ENCODE measurements at regions not wholly inside any gene's neighbourhood (a gene's known extent, or its start where the extent isn't known, plus 50 kb on each side); places are given as distances from the start of the nearest gene placed in this dataset.

DNA sequence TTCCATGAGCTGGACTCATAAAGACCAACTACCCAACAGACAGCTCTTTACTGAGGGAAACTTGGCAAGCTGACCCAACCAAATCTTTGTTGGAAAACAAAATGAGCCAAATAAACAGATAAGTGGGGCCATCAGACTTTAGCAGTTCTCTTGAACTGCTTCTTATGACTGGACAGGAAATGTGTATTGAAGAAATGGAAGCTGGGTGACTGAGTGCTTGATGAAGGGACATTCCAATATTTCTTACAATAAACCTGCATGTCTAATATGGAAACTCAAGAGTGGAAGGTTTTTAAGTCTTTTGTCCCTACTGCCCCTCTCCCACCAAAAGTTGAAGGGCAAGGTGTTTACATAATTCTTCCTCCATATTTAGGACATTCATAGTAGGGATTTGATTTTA, 218.8 kb upstream of the NR4A3 start:
- no peaks in the 10 kb centered on the region for H3K9me3 ChIP-seq (ENCODE audit: control insufficient read depth, low read length)

DNA sequence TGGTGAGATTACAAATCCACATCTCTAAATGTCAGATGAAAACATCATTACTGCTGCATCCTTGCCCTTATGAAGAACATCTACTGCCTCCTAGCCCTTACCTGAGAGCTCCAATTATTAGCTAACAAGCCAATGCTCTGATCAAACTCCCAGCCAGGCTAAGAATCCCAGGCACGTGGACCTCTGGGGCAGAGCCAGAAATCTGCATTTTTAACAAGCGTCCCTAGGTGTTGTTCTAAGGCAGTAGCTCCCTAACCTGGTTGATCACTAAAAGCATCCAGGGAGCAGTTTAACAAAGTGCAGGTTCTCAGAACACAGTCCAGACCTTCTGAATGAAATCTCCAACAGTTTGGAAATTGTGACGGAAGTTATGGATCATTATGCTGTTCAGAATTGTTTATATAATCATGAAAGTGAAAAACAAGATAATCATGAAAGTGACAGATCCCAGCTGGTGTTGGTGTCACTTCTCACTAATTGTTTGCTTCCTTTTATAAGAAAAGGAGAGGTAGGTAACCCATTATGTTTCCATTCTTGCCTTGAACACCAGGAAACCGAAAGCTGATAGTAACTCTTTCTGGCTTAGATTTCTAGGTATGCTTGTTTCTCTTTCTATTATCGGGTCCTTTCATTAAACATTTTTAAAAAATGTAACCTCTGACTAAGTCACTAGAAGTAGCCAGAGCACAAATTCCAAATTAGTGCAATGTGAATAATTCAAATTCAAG, 216.5 kb upstream of the NR4A3 start:
- Histone ChIP-seq H3K4me3 (ENCODE audit: insufficient read depth, low read depth, low read length) (no peak overlapping the region), H3K27ac (ENCODE audit: insufficient read depth, low read depth, low read length, poor library complexity, severe bottlenecking) (no peak overlapping the region)
- 75 to 76% methylated on average over 5 of the region's 5 CpGs for WGBS, 2 experiments

More for the DNA sequence above, 218.8 kb upstream of the NR4A3 start:
- Histone ChIP-seq H3K27me3 (ENCODE audit: control insufficient read depth, insufficient read depth, low read length, poor library complexity, severe bottlenecking) (no peaks in the 10 kb centered on the region), H3K4me3 (ENCODE audit: insufficient read depth, low read depth, low read length) (no peak overlapping the region), H3K4me1 (ENCODE audit: control insufficient read depth, insufficient read depth, low read length) (no peaks in the 10 kb centered on the region), H3K36me3 (ENCODE audit: control insufficient read depth, insufficient read depth, low read length) (no peaks in the 10 kb centered on the region), H3K27ac (ENCODE audit: insufficient read depth, low read depth, low read length, poor library complexity, severe bottlenecking) (no peak overlapping the region)

DNA sequence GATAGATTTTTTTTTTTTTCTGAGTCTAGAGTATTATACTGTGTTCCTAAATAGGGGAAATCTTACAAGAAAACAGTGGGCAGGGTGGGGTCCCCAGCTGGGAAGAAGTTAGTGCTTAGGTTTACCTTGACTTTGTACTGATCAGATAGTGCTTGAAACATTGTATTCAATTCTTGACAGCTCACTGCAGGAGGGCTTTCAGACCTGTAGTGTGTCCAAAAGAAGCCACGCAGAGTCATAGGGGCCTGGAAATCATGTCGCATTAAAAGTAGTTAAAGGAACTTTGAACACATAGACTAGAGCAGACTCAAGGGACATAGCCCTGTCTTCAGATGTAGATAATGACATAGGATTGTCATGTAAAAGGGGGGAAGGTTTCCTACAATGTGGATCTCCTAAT, 215.4 kb upstream of the NR4A3 start:
- 74 to 81% methylated on average over 2 of the region's 2 CpGs for WGBS, 2 experiments
- H3K36me3 ChIP-seq (ENCODE audit: control insufficient read depth, insufficient read depth, low read length), result no peaks in the 10 kb centered on the region
- H3K4me1 ChIP-seq (ENCODE audit: control insufficient read depth, insufficient read depth, low read length), result peaks cover 6% of the 10 kb centered on the region
- no peaks in the 10 kb centered on the region for H3K27me3 ChIP-seq (ENCODE audit: control insufficient read depth, insufficient read depth, low read length, poor library complexity, severe bottlenecking)
- H3K9me3 ChIP-seq (ENCODE audit: control insufficient read depth, low read length), result no peaks in the 10 kb centered on the region
- H3K4me3 ChIP-seq (ENCODE audit: insufficient read depth, low read depth, low read length), result no peak overlapping the region
- H3K27ac ChIP-seq (ENCODE audit: insufficient read depth, low read depth, low read length, poor library complexity, severe bottlenecking), result no peak overlapping the region

More for the DNA sequence above, 216.5 kb upstream of the NR4A3 start:
- Histone ChIP-seq H3K4me1 (ENCODE audit: control insufficient read depth, insufficient read depth, low read length) (no peaks in the 10 kb centered on the region), H3K27me3 (ENCODE audit: control insufficient read depth, insufficient read depth, low read length, poor library complexity, severe bottlenecking) (no peaks in the 10 kb centered on the region), H3K9me3 (ENCODE audit: control insufficient read depth, low read length) (no peaks in the 10 kb centered on the region), H3K36me3 (ENCODE audit: control insufficient read depth, insufficient read depth, low read length) (no peaks in the 10 kb centered on the region)

DNA sequence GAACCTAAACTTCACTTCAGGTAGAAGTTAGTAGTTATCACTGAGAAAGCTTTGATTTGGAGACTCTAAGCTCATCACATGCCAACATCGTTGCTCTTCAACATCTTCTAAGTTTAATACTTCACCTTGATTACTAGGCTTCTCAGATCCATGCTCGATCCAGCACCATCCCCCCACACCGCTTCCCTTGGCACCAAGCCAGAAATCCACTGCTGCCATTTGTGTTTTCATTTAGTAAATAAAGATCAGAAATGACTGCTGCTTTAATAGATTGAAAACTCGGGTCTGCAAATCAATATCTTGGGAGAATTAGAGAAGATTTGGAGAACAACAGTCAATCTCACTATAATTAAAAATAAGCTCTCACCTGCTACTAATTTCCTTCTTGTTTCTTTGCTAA, 214.7 kb upstream of the NR4A3 start:
- no peaks in the 10 kb centered on the region for H3K27me3 ChIP-seq (ENCODE audit: control insufficient read depth, insufficient read depth, low read length, poor library complexity, severe bottlenecking)
- no peaks in the 10 kb centered on the region for H3K9me3 ChIP-seq (ENCODE audit: control insufficient read depth, low read length)
- peaks cover 6% of the 10 kb centered on the region for H3K4me1 ChIP-seq (ENCODE audit: control insufficient read depth, insufficient read depth, low read length)
- H3K36me3 ChIP-seq (ENCODE audit: control insufficient read depth, insufficient read depth, low read length), result no peaks in the 10 kb centered on the region
- H3K4me3 ChIP-seq (ENCODE audit: insufficient read depth, low read depth, low read length), result no peak overlapping the region
- H3K27ac ChIP-seq (ENCODE audit: insufficient read depth, low read depth, low read length, poor library complexity, severe bottlenecking), result no peak overlapping the region
- WGBS, 2 experiments, result 81 to 82% methylated on average over 3 to 4 of the region's 4 CpGs

DNA sequence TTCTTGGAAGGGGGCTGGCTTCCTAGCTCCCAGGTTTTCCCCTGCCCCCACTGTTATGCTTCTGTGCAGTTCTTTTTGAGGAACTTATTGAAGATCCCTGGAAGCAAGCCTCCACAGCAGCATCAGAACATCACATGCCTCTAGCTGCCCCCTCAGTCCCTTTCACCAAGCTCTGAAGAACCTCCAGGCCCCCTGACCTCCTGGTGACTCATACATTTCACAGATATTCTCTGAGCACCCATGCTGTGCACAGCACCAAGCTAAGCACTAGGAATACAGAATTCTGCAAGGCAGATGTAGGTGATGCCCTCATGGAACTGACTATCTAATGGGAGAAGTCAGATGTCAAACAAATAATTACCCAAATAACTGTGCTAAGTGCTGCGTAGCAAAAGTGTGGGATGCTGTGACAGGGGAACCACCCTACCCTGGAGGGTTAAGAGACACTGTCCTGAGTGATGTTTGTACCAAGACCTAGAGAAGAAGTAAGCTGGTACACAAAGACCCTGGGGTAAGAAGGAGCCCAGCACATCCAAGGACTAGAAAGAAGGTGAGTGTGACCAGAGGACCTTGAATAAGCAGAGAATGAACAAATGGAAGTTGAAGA, 213.7 kb upstream of the NR4A3 start:
- H3K4me1 ChIP-seq (ENCODE audit: control insufficient read depth, insufficient read depth, low read length), result peaks cover 6% of the 10 kb centered on the region
- no peaks in the 10 kb centered on the region for H3K27me3 ChIP-seq (ENCODE audit: control insufficient read depth, insufficient read depth, low read length, poor library complexity, severe bottlenecking)
- H3K9me3 ChIP-seq (ENCODE audit: control insufficient read depth, low read length), result no peaks in the 10 kb centered on the region
- H3K36me3 ChIP-seq (ENCODE audit: control insufficient read depth, insufficient read depth, low read length), result no peaks in the 10 kb centered on the region
- 88 to 94% methylated on average over 1 of the region's 1 CpG for WGBS, 2 experiments
- no peak overlapping the region for H3K27ac ChIP-seq (ENCODE audit: insufficient read depth, low read depth, low read length, poor library complexity, severe bottlenecking)
- no peak overlapping the region for H3K4me3 ChIP-seq (ENCODE audit: insufficient read depth, low read depth, low read length)

DNA sequence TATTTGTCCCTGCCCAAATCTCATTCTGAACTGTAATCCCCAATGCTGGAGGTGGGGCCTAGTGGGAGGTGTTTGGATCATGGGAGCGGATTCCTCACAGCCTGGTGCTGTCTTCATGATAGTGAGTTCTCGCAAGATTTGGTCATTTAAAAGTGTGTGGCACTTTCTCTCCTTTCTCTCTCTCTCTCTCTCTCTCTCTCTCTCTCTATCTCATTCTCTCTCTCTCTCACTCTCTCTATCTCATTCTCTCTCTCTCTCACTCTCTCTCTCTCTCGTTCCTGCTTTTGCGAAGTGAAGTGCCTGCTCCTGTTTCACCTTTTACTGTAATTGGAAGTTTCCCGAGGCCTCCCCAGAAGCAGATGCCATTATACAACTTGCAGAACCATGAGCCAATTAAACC, 207.3 kb upstream of the NR4A3 start:
- Histone ChIP-seq H3K4me1 (ENCODE audit: control insufficient read depth, insufficient read depth, low read length) (peaks cover 6% of the 10 kb centered on the region), H3K4me3 (ENCODE audit: insufficient read depth, low read depth, low read length) (no peak overlapping the region), H3K36me3 (ENCODE audit: control insufficient read depth, insufficient read depth, low read length) (no peaks in the 10 kb centered on the region), H3K9me3 (ENCODE audit: control insufficient read depth, low read length) (no peaks in the 10 kb centered on the region), H3K27me3 (ENCODE audit: control insufficient read depth, insufficient read depth, low read length, poor library complexity, severe bottlenecking) (no peaks in the 10 kb centered on the region), H3K27ac (ENCODE audit: insufficient read depth, low read depth, low read length, poor library complexity, severe bottlenecking) (no peak overlapping the region)
- 88 to 92% methylated on average over 5 of the region's 5 CpGs for WGBS, 2 experiments

DNA sequence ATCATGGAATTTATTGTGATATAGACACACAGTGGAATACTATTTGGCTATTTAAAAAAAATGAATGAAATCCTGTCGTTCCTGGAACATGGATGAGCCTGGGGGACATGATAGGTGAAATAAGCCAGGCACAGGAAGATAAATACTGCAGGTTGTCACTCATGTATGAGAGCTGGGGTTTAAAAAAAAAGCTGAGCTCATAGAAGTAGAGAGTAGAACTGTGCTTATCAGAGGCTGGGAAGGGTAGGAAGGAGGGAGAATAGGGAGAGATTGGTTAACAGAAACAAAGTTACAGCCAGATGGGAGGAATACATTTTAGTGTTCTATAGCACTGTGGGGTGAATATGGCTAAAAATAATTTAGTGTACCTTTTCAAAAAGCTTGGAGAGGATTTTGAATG, 200.6 kb upstream of the NR4A3 start:
- H3K27me3 ChIP-seq (ENCODE audit: control insufficient read depth, insufficient read depth, low read length, poor library complexity, severe bottlenecking), result no peaks in the 10 kb centered on the region
- no peak overlapping the region for H3K4me3 ChIP-seq (ENCODE audit: insufficient read depth, low read depth, low read length)
- 87 to 93% methylated on average over 1 of the region's 1 CpG for whole genome bisulfite sequencing, 2 experiments
- H3K27ac ChIP-seq (ENCODE audit: insufficient read depth, low read depth, low read length, poor library complexity, severe bottlenecking), result no peak overlapping the region
- H3K4me1 ChIP-seq (ENCODE audit: control insufficient read depth, insufficient read depth, low read length), result no peaks in the 10 kb centered on the region
- H3K36me3 ChIP-seq (ENCODE audit: control insufficient read depth, insufficient read depth, low read length), result no peaks in the 10 kb centered on the region
- no peaks in the 10 kb centered on the region for H3K9me3 ChIP-seq (ENCODE audit: control insufficient read depth, low read length)

DNA sequence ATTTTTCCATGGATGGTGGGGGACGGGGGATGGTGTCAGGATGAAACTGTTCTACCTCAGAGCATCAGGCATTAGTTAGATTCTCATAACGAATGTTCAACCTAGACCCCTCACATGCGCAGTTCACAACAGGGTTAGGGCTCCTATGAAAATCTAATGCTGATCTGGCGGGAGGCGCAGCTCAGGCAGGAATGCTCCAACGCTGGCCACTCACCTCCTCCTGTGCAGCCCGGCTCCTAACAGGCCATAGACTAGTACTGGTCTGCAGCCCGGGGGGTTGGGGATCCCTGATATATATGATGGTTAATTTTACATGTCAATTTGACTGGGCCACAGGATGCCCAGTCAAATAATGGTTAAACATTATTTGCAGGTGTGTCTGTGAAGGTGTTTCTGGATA, 199.0 kb upstream of the NR4A3 start:
- 92 to 93% methylated on average over 8 of the region's 8 CpGs for WGBS, 2 experiments
- Histone ChIP-seq H3K36me3 (ENCODE audit: control insufficient read depth, insufficient read depth, low read length) (no peaks in the 10 kb centered on the region), H3K27me3 (ENCODE audit: control insufficient read depth, insufficient read depth, low read length, poor library complexity, severe bottlenecking) (no peaks in the 10 kb centered on the region), H3K27ac (ENCODE audit: insufficient read depth, low read depth, low read length, poor library complexity, severe bottlenecking) (no peak overlapping the region), H3K4me1 (ENCODE audit: control insufficient read depth, insufficient read depth, low read length) (no peaks in the 10 kb centered on the region), H3K4me3 (ENCODE audit: insufficient read depth, low read depth, low read length) (no peak overlapping the region), H3K9me3 (ENCODE audit: control insufficient read depth, low read length) (no peaks in the 10 kb centered on the region)

DNA sequence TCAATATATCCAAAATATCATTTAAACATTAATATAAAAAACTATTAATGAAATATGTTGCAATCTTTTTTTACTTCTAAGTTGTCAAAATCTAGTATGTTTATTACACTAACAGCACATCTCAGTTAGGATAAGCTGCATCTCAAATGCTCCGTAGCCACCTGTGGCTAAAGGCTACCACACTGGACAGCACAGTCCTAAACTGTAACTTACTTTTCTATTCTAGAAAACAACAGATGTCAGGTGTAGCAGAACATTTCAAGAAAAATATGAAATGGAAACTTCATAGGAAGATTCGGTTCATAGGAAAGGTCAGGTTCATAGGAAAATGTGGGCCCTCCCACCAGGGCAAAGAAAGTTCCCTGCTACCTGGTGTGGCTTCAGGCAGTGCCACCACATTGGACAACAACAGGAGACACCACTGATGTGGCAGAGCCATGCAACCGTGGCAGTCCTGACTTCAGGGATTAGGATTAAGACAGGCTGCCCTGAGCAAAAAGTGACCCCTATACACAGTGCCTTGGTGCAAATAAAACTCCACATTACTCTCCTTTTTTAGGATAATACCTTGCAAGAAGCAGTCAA, 197.8 kb upstream of the NR4A3 start:
- H3K4me1 ChIP-seq (ENCODE audit: control insufficient read depth, insufficient read depth, low read length), result no peaks in the 10 kb centered on the region
- no peaks in the 10 kb centered on the region for H3K36me3 ChIP-seq (ENCODE audit: control insufficient read depth, insufficient read depth, low read length)
- H3K27ac ChIP-seq (ENCODE audit: insufficient read depth, low read depth, low read length, poor library complexity, severe bottlenecking), result no peak overlapping the region
- no peaks in the 10 kb centered on the region for H3K9me3 ChIP-seq (ENCODE audit: control insufficient read depth, low read length)
- 88 to 93% methylated on average over 3 of the region's 3 CpGs for WGBS, 2 experiments
- H3K4me3 ChIP-seq (ENCODE audit: insufficient read depth, low read depth, low read length), result no peak overlapping the region
- H3K27me3 ChIP-seq (ENCODE audit: control insufficient read depth, insufficient read depth, low read length, poor library complexity, severe bottlenecking), result no peaks in the 10 kb centered on the region

DNA sequence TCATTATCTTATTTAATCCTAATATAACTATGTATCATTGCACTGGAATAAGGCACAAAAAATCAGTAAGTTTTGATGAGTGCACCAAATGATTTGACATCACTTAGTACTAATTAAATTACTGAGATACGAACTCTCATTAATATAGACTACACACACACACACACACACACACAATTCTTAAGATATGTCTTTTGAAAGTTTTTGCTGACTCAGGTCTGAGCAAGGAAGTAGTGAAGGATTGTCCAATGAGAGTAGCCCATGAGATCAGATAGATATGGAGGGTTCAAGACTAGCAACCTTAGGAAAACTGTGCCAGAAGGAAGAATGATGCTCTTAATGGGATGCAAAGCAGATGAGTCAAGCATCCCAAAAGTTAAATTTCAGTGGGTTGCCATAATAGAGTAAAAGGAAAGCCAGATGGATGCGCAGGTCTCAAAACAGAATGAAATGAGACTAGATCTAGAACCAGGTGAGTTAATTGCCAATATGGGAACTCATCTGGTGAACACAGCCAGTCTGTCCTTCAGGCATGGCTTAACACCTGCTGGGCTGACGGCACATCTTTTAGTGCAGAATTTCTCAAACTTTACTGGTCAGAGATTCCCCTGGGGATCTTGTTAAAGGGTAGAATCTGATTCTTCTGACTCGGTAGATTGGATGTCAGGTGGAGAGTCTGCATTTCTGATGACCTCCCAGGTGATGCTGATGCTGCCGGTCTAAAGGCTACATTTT, 197.0 kb upstream of the NR4A3 start:
- Histone ChIP-seq H3K36me3 (ENCODE audit: control insufficient read depth, insufficient read depth, low read length) (no peaks in the 10 kb centered on the region), H3K4me3 (ENCODE audit: insufficient read depth, low read depth, low read length) (no peak overlapping the region), H3K27ac (ENCODE audit: insufficient read depth, low read depth, low read length, poor library complexity, severe bottlenecking) (no peak overlapping the region), H3K27me3 (ENCODE audit: control insufficient read depth, insufficient read depth, low read length, poor library complexity, severe bottlenecking) (no peaks in the 10 kb centered on the region), H3K4me1 (ENCODE audit: control insufficient read depth, insufficient read depth, low read length) (no peaks in the 10 kb centered on the region), H3K9me3 (ENCODE audit: control insufficient read depth, low read length) (no peaks in the 10 kb centered on the region)
- WGBS, 2 experiments, result 88 to 96% methylated on average over 4 to 5 of the region's 5 CpGs

All from ectodermal cell (in vitro differentiated cells).